IPS DF 19.7 (cell line): ENCODE measurements at regions not wholly inside any gene's neighbourhood (a gene's known extent, or its start where the extent isn't known, plus 50 kb on each side); places are given as distances from the start of the nearest gene placed in this dataset.

Experiments
- DNase-seq: peaks from one replicate; pipeline ENCODE4 v3.0.0-alpha.2; 2013; ENCODE audit warnings: low read depth, low spot score

GRCh38 chr6:90435207-90435899 lies 138.7 kb upstream of the BACH2 start:
- DNase-seq = no peak

DNA sequence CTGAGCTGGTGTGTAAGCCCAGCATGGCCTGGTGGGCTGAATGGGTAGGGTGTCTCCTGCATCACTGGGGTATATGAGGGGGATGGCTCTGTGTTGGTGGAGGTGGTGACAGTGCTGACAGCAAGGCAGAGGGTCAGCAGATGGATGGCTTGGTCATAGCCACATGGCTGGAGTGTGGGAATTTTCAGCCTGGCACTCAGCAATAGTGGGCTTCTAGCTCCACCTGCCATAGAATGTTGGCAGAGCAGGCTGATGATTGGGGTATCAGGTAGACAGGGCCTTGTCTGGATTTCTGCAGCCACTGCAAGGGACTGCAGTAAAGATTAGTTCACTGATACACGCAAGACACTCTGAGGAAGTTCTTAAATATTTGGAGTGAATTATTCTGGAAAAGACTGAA lies 137.5 kb upstream of the BACH2 start:
- DNase-seq = no peak

DNA sequence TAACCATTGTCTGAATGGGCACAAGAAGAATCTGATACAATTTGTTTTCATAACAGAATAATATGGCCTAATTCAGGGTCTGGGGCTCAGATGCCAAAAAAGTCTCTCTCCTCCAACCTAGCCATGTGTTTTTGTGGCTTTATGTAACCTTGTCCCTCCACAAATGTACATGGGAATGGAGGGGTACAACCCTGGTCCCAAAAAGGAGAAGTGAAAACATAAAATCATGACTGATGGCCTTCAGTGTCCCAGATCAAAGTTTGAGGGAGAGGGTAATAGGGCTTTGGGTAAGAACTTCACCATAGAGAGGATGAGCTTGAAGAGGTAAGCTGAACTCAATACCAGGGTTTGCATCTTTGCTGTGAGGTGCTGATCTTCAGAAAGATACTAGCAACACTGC lies 136.3 kb upstream of the BACH2 start:
- DNase-seq = no peak

GRCh38 chr6:90432041-90432775 lies 135.6 kb upstream of the BACH2 start:
- DNase-seq = no peak

DNA sequence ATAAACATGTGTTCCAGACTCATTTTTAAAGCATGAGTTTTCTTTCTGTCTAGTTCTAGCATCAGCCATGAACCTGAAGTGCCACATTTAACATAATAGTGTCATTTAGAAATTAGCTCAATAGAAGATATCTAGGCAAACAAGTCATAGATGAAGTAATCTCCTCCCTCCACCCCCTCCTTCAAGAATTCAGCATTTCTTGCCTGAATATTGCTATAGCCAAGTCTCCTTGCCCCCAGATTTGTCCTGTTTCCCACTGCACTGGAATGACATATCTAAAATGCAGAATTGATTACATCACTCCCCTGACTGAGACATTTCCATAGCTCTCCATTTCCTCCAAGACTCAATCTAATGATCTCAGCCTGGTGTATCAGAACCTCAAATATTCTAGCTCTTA lies 134.9 kb upstream of the BACH2 start:
- no peak for DNase-seq

DNA sequence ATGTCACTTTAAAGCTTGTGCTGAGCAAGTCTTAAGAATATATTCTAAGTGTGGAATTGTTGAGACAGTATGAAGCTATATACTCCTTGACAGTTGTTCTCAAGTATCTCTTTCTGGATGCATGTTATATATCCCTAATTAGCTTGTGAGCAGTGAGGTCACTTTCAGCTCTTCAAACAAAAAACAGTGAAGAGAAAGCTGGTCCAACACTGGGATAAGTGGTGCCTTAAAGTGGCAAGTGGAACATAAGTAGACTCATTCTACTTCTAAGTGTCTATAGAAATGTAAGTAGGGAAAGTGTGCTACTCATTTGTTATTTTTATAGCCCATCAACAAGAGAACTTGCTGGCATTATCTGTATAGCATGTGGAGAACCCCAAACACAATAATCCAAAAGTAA lies 133.1 kb upstream of the BACH2 start:
- DNase-seq = no peak

DNA sequence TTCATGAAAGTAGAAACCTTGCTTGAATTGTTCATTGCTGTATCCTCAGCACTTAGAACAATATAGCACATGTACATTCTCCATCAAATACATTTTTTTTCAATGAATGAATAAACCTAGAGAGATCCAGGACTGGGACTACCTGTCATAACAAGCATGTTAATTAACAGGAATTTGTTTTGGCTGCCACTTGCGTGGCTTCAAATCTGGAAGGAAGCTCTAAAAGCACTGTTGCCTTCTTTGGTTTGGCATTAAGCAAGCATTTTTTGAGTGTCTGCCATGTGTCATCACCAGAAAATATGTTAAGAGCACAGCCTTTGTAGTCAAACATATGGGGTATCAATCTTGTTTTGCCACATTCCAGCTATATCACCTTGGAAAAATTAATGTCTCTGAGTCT lies 131.9 kb upstream of the BACH2 start:
- no peak for DNase-seq

DNA sequence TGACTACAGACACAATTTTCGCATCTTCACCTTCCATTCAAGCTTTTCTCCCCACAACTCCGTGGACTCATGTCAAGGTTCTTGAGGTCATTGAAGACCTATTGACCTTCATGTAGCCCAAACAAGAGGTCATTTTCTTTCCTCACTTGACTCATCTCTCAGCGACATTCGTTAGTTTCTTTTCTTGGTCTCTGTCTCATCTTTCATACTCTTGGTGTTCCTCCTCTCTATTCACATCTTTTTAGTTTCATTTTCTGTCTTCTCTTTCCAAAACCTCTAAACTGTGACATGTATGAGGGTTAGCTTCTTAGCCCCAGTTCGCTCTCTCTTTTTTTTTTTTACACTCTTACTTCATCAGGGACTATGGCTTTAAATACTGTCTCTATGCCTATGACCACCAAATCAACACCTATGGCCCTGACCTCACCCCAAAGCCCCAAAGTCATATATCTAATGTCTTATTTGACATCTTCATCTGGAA lies 128.6 kb upstream of the BACH2 start:
- DNase-seq = no peak

GRCh38 chr6:90424580-90424979 lies 127.9 kb upstream of the BACH2 start:
- no peak for DNase-seq

DNA sequence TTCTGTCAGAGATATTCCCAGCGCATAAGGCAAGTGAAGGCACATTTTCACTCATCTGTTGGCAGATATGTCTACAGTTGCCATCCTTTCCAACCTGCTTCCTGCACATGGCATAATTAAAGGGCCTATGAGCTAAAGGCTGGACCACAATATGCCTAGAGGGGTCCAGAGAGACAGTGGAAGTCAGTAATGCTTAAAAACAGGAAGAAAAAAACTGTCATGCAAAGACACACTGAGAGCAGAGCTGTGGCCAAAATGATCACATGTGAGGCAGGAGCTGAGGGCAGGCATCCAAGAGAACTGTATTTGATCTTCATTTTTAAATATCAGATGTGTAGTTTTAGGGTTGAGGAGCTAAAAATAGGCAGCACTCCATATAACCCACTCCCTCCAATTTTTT lies 125.0 kb upstream of the BACH2 start:
- DNase-seq = no peak

DNA sequence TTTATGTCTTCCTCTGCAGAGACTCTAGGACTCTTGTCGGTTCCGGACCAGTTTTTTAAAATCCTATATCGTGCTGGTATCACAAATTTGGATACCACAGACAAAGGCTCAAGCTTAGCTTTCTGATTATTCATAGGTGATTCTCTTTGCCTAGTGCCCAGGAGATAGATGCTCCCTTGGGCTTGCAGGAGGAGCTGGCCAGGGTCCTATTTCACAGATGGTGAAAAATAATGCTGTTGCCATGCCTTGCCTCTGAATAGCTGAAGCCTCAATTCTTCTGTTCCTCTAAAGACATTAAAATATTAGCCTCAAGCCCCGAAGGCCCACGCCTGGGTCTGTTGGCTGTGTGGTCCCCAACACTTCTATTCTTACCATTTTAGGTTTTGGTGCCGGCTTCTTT lies 123.9 kb upstream of the BACH2 start:
- no peak for DNase-seq

- no peak for DNase-seq
These were observed 120.7 kb upstream of the BACH2 start for GRCh38 chr6:90417385-90417784.

DNA sequence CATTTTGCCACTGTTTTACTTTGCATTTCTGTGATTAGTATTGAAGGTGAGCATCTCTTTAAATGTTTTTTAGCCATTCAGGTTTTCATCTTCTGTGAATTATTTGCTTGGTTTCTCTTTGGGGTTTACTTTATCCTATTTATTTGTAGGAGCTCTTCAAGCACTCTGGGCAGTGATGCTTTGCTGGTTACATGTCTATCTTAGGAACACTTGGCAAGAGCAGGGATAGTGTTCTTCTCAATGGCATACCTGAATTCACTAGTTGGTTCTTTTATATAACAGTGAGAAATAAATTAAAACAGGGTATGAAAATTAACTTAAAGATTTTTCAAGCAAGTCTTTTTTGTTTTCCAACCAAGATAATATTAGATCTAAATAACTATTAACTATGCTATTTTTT lies 119.7 kb upstream of the BACH2 start:
- DNase-seq = no peak

GRCh38 chr6:90415178-90415577 lies 118.5 kb upstream of the BACH2 start:
- DNase-seq = no peak

GRCh38 chr6:90414352-90414751 lies 117.7 kb upstream of the BACH2 start:
- DNase-seq = no peak

- no peak for DNase-seq
These were observed 117.2 kb upstream of the BACH2 start for GRCh38 chr6:90413867-90414266.

DNA sequence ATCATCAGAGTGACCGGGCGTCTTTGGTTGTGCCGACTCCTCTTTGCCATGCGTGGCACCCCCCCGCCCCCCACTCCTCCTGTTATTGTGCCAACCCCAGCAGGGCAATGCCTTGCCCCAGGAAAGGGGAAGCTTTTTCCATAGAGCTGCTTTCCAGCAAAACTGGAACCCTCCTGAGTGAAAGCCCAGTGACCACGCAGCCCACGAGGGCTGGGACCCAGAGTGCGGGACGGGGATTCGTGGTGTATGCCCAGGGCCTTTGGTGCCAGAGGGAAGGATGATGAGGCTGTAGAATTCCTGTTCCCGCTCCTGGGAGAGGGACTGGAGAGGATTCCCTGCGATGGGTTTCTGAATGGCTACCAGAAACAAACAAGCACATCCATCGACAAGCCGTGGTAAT lies 116.8 kb upstream of the BACH2 start:
- DNase-seq = no peak

DNA sequence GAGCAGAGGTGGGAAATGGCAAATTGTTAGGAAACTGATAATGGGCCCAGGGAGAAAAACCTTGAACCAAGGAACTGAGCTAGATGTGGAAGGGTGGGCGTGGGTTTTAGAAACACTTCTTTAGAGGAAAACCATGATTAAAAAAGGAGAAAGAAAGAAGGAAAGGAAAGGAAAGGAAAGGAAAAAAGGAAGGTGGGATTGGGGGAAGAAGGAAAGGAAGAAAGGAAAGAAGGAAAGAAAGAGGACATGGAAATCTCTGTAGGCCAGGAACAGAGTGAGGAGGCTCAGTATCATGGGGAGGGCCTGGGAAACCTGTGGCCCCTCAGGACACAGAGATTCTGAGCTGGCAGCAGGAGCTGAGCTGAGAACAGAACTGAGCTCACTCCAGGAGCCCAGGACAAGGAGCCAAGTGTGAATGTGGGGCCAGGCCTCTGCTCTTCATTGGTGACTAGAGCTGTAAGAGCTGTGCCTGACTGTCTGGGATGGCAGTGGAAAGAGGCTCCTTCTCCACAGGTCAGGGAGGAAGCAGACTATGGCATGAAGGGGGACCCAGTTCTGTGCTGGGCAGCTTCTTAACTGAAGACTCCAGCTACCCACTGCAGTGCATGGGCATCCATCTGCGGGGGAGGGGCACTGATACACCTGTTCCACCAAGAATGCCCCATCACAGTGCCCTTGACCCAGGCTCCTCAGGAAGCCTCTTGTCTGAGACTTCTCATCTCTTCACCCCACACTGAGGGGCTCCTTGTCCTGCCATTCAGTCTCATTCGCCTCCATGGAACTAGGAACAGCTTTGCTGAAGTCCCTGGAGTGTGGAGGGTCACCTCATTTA lies 116.1 kb upstream of the BACH2 start:
- DNase-seq = no peak

DNA sequence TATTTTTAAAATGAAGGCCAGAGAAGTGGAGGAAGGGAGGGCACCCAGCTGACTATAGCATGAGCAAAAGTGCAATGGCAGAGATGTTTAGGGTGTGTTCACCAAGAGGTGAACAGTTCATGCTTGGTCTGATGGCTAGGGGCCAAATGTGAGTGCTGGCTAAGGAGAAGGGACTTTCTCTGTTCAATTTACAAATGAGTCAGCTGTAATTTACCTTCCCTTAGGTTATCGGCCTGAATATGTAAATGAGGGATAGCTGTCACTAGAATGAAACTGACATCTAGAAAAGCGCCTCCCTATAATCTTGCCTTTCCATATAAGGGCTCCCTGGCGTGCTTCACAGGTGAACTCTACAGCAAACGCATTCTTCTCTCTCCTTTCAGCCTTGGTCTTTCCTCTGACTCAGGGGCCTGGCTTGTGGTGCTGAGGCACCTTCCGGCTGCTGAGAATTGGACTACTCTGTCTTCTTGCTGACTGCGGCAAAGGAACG lies 114.7 kb upstream of the BACH2 start:
- no peak for DNase-seq

GRCh38 chr6:90409700-90410099 lies 113.1 kb upstream of the BACH2 start:
- DNase-seq = no peak

GRCh38 chr6:90406957-90407356 lies 110.3 kb upstream of the BACH2 start:
- DNase-seq = no peak

GRCh38 chr6:90406142-90406794 lies 109.6 kb upstream of the BACH2 start:
- DNase-seq = no peak
